Stimulated activated CD4-positive, alpha-beta T cell treated with anti-CD3 and anti-CD28 coated beads, TNF-alpha, amount 100 ng/mL, for 24 hours (primary cell): ENCODE measurements at regions not wholly inside any gene's neighbourhood (a gene's known extent, or its start where the extent isn't known, plus 50 kb on each side); places are given as distances from the start of the nearest gene placed in this dataset.

ENCODE experiments used
- DNase-seq, 3 experiments: peaks; one replicate each; pipeline ENCODE4 v3.0.0-alpha.2; 2020; ENCODE audit warnings: low read depth in 3 of 3

- DNase-seq, result no peak
These were observed 146.5 kb downstream of the GLI2 start for GRCh38 chr2:120881981-120882788.

GRCh38 chr2:120883607-120884440, 148.2 kb downstream of the GLI2 start:
- DNase-seq, result no peak

- no peak for DNase-seq
These were observed 149.0 kb downstream of the GLI2 start for GRCh38 chr2:120884472-120885290.

DNA sequence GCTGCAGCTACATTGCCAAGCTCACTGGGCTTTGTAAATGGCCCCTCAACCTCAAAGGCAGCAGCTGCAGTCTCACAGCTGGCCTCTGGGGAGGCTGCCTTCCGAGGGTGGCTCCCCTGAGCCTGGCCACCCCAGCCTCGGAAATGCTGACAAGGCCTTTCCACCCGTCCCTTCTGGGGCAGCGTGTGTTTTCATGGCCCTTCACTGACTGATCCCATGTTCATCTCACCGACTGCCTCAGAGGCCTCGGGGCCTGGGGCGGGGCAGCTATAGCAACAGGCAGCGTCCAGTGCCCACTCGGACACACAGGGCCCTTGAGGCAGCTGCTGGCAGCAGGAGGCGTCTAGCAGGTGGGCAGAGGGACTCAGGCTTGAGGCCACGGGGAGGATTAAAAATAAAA, 149.7 kb downstream of the GLI2 start:
- DNase-seq, result no peak

DNA sequence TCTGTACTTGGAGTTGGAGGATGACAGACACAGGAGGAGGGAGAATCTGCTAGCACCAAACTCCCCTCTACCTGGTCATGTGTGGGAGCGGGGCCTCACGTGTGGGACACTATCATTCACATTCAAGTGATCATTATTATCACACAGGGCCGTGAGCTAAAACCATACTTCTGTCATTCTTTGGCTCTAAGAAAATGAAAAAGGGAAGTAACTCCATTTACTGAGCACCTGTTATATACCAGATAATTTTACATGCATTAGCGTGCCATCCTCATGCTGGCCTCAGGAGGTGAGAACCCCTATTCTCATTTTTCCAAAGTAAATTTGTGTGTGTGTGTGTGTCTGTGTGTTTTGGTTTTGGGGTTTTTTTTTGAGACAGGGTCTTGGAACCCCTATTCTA, 150.1 kb downstream of the GLI2 start:
- no peak for DNase-seq

- no peak for DNase-seq
These were observed 151.1 kb downstream of the GLI2 start for GRCh38 chr2:120886534-120887319.

GRCh38 chr2:120887320-120887697, 151.6 kb downstream of the GLI2 start:
- no peak for DNase-seq

DNA sequence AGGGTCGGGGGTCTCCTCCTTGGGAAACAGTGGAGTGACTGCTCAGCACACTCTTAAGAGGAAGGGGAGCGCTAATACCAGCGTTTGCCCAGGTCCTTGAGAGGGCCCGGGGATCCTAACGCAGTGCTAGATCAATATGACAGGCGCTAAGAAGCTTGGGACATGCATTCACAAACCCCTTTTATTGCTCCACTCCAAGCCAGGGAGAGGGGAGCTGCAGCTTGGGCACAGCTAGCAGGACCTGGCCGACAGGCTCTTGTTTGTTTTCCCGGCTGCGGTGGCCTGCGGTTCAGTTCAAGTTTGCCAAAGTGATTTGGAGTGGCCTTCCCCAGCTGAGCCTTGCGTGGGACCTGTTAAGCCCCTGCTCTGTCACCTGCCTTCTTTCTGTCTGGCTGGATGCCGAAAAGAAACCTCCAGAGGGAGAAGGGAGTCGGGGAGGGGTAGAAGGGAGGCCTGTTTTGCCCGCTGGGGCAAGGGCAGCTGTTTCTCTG, 152.1 kb downstream of the GLI2 start:
- no peak for DNase-seq

DNA sequence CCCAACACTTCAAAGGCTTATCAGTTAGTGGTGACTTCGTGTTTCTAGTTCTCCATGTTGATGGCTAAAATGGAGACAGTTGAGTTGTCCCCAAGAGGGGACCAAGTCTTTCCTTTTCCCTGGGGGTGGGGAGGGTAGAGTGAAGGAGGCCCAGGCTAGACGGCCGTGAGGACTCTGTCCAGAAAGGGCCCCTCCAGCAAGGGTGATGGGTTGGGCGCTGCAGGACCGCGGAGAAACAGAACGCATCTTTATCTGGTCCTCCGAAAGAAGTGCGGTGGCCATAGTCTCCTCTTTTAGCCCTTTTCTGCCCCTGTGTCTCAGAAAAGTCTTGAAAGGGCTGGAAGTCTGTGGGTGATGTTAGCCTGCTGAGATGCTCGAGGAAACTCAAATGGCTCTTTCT, 153.2 kb downstream of the GLI2 start:
- no peak for DNase-seq

DNA sequence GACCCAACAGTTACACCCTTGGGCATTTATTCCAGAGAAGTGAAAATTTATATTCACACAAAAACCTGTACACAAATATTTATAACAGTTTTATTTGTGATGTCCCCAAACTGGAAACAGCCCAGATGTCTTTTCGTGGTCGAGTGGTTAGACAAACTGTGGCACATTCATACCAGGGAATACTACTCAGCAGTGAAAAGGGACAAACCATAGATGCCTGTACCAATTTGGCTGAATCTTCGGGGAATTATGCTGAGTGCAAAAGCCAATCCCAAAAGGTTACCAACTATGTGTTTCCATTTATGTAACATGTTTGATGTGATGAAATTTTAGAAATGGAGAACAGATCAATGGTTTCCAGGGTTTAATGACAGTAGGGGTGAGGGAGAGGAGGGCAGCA, 154.3 kb downstream of the GLI2 start:
- no peak for DNase-seq

- DNase-seq, result no peak
These were observed 155.1 kb downstream of the GLI2 start for GRCh38 chr2:120890566-120891360.

DNA sequence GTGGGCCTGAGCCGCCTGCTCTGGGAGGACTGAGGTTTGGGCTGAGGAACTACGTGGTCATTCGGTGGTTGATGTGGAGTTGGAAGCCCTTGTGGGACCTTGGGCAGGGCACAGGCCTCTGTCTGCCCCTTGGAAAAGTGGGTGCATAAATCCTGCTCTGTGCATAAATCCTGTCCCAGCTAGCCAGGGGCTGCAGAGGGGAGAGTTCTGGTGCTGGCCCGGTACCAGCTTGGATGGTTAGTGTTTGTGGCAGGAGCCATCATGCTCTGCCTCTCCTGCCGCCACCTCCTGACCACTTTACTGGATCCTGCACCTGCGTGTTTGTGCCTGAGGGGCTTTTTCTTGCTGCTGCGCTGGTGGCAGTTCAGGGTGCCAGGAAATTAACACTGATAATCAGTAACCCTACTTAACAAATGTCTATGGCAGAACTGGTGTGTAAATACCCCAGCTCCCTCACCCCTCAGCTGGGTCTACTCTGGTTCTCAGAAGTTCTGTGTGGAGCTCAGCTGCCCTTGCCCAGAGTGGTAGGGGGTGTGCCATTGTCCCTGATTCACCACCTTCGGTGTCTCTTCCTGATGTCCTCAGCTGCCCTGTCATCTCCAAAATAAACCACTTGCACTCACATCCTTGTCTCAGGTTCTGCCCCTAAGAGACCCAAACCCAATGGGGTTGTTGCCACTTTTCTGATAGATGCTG, 156.8 kb downstream of the GLI2 start:
- no peak for DNase-seq

DNA sequence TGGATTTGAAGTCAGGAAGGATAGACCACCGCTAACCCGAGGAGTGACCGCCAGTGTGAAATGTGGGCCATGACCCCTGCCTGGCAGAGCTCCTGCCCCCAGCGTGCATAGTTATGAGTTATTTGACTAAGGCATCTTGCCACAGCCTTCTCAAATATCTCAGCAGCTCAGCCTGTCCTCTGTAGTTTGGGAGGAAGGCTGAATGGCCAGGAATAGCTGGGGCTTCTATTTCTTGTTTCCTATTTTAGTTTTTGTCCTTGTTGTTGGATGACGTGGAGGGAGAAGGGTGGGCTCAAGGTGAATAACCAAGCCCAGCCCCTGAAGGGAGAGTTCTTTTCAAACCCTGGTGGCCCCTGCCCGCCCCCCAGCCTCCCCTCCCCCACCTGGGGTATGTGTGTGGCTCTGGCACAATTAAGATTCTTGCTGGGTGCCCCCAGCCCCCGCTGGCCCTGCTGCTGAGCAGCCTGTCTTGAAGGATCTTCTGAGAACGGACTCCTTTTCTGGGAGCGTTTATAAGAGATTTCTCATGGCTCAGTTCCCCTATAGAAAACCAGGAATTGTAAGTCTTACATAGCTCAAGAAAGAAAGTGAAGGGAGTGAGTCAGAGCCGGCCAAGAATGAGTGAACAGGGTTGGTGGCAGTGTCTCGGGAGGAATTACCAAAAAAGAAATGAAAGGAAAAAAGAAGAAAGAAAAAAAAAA, 157.4 kb downstream of the GLI2 start:
- DNase-seq, result no peak

- DNase-seq, result no peak
These were observed 158.3 kb downstream of the GLI2 start for GRCh38 chr2:120893811-120894584.

GRCh38 chr2:120894966-120895365, 159.3 kb downstream of the GLI2 start:
- DNase-seq, result no peak

DNA sequence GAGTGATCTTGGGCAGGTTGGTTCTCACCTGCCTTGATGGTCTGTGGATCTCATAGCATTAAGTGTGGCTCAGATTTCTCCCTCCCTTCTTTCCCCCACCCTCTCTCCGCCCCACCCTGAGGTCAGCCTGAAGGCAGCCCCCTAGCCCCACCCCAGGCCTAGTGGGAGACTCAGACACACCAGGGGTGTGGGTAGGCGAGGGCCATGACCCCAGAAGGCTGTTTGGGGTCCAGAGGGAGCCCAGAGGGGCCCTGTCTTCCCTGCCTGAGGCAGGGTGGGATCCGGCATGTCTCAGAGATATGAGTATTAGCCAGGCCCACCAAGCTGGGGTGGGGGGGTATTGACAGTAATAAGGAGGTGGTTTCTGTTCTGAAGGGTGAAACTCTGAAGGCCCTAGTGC, 160.5 kb downstream of the GLI2 start:
- no peak for DNase-seq

DNA sequence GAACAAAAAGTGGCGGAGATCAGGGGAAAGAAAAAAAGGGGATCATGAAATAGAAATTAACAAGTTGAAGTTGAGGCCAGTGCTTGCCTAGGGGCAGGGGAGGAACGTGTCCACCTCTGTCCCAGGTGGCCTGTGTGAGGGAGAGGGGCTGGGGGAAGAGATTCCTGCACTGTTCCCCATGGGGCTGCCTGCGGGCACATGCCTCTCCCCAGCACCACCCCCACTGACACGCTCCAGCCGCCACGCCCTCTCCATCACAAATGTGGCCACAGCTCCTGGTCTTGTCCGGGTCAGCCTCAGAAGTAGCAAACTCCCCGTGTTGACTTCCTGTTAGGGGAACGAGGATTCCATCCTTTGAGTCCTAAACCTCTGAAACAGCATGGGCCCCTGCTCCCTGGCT, 161.2 kb downstream of the GLI2 start:
- no peak for DNase-seq

DNA sequence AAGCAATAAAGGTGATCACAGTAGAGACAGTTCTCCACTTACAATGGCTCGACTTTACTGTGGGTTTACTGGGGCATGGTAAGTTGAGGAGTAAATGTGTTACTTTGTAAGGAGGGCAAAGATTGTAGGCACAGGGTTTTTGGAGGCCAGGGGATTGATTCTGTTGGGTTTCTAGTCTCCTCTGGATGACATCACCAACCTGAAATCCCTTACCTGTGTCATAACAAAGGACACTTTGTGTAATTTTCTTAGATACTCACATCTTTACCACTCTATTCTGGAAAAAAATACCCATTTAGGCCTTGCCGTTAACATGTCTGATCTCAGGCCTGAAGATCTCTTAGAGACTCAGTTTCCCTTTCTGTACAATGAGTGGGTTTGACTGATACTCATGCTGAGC, 161.7 kb downstream of the GLI2 start:
- DNase-seq, result no peak
